SKM-1 (cell line): ENCODE measurements at regions not wholly inside any gene's neighbourhood (a gene's known extent, or its start where the extent isn't known, plus 50 kb on each side); places are given as distances from the start of the nearest gene placed in this dataset.

Experiments used
- DNase-seq: peaks from one replicate; lab custom pipeline; 2025; ENCODE audit not compliant: unreplicated experiment; lab: John Stamatoyannopoulos, UW

DNA sequence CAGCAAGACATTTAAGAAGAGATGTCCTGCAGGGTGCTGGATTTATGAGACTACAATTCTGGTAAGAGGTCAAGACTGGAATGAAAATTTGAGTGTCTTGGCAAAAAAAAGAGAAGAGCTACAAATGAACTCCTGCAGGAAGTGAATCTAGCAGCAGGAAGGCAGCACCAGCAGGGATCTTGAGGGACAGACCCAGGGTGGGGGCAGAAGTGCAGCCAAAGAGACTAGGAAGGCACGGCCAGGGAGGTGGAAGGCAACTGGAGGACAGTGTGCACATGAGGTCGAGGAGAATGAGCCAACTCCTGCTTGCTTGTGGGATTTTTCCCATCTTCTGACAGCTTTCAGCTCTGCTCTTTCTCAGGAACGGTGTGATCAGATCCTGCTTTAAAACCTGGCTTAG is 263.2 kb downstream of the BUD13 start:
- DNase-seq, result no peak

GRCh38 chr11:116507849-116508695 is 264.7 kb downstream of the BUD13 start:
- DNase-seq, result no peak

GRCh38 chr11:116507016-116507415 is 265.8 kb downstream of the BUD13 start:
- no peak for DNase-seq

DNA sequence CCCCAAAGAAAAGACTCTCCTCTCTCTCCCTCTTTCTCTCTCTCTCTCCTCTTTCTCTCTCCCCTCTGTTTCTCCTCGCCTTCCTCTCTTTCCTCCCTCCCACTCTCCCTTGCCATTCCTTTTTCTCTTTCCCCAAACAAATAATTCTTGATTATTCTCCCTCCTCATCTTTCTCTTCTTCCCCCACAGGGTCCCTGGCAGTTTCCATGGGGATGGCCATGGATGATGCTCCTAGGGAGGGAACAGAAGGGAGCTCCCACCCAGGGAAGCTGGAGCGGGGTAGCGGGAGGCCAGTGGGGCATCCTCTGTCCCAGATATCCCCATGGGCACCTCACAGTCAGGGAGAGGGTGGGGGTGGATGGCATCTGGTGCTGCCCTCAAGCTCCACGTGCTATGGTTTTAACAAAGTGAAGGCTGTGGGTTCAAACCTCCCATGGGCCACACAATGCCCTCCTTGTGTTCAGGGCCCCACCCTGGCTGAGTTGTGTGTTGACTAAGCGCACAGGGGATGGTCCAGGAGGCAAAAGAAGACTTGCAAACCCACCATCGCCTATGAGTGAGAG is 266.4 kb downstream of the BUD13 start:
- no peak for DNase-seq

DNA sequence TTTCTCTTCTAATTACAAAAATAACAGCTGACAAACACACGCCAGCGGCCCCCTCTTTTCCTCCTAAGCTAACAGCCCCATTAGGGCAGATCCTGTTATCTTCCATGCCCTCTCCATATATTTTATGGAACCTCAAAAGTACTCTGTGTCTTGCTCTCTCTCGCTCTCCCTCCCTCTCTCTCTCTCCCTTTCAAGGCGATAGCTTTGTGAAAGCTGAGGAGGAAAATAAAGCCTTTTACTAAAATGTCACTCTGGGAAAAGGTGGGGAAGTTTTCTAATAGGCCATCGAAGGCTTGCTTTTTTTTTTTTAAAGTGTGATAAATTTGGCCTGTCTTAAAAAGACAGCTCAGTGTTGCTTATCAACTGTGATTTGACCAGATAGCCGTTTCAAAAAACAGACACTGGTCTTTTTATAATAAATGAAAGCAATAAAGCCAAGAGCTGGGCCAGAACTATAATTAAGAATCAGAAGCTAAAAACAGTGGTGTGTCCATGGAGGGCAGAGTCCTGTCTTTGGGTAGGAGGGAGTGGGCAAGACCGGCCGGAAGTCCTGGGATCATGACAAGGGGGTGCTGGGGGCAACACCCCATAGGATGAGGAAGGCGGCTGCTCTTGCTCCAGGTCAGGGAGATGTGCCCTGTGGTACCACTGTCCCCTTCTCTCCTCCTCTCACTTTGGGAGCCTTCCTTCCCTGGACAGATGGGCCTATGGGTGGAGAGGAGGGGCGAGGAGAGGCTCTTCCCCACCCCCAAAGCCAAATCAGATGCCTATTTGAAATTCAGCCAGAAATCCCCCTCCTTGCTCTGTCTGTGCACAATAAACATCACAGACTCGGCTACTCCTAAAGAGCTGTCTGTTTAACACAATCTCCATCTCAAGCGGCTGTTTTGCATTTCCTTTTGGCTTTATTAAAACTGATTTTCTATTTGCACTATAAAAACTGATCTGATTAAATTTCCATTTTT is 267.2 kb downstream of the BUD13 start:
- no peak for DNase-seq

DNA sequence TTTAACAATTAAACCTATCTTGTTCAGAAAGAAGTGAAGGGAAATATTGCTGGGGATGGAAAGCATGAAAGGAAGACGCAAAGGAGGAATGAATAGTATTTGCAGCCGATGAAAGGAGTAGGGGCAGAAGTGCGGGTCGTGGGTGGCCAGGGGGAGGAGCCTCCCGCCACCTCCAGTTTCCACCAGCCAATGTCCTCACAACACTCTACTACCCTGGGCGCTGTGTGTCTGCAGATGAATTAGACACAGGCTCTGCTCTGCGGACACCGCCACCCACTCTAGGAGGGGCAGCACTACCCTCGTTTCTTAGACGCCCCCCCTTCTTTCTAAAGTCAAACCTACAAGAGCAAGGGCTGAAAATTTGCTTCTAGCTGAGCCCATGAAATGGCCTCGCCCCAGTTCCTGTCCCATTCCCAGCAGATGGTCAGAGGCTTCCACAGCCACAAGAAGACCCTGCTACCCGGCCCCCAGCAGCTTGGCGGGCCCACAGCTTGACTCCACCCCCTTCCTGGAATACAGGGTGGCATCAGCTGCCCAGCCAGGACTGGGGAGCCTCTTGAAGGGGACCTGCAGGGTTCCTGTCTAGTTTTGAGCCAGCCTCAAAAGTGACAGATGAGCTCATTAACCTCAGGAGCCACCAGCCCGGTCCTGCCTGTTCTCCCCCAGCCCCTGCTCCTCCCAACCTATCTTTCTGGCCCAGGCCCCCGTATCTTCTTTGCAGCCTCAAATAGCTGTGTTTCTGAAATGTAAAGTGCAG is 268.1 kb downstream of the BUD13 start:
- DNase-seq, result no peak

GRCh38 chr11:116503216-116504160 is 269.3 kb downstream of the BUD13 start:
- DNase-seq, result no peak

DNA sequence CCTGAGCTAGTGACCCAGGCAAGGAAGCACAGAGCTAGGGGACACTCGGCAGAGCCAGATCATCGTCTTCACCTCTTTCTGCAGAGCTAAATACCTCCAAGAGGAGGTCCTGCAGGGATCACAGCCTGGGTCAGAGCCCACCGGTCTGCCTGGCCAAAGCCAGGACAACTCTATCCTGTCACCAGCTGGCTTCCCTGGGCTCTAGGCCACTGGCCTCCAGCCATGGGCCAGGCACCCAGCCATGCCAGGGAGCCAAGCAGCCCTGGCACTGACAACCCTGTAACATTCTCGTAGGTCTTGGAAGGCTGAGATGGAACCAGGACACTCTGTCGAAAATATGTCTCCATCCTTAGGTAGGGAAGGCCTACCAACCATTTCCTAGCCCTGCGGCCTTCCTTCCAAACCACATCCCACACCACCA is 270.1 kb downstream of the BUD13 start:
- no peak for DNase-seq

GRCh38 chr11:116501728-116502127 is 271.1 kb downstream of the BUD13 start:
- no peak for DNase-seq

- DNase-seq, result no peak
These were observed 271.7 kb downstream of the BUD13 start for GRCh38 chr11:116500947-116501602.

DNA sequence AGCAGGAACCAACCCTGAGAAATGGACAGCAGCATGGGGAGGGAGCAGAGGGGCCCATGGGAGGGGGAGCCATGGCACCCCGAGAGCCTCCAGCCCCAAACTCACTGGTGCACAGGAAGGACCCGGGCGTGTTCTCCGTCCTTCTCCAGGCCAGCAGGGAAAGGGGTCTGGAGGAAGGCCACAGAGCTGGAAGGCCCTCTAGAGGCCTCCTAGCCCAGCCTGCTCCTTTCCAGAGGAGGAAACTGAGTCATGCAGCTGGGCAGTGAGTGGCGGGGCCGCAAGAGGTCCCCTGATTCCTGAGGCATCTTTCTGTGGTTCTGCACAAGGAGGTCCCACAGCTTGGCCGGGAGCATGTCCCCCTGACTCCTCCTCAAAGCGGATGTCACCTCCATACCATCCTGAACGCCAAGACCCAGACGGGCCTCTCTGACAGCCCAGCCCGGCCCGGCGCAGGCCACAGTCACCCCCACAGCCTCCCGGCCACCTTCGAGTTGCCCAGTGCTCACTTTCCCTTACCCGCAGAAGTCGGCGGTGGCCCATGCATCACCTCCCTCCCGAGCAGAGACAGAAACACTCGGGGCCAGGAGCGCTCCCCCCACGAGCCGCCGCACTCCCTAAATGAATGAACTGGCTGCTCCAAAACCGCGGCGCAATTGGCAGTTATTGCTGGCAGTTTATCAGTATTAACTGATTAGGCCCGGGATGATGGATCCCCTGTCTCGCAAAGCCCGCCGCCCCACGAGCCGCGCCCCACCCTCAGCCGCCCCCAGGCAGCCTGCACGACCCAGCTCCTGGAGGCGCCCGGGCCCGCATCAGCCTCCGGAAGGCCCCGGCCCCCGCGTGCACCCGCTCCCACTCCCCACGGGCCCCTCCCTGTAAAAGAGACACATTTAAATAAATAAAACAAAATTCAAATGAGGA is 272.5 kb downstream of the BUD13 start:
- DNase-seq, result no peak

- DNase-seq, result peak; percentile 8
These were observed 273.3 kb downstream of the BUD13 start for GRCh38 chr11:116499396-116500003.

- no peak for DNase-seq
These were observed 274.6 kb downstream of the BUD13 start for GRCh38 chr11:116498161-116498560.

DNA sequence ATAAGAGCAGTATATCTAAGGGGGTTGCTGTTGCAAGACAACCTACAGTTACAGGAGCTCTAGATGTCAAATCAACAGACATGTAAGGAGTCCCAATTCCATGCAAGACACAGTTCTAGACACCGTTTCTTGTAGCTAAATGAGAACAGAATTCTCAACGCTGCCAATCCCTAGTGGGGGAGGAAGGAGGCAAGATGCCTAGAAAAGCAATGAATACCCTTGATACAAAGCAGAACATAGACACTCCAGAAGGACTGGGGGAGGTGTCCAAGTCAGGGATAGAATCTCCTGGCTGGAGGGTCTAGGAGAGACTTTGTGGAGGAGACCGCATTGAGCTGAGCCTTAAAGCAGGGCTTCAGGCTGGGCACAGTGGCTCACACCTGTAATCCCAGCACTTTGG is 280.2 kb downstream of the BUD13 start:
- DNase-seq, result no peak

DNA sequence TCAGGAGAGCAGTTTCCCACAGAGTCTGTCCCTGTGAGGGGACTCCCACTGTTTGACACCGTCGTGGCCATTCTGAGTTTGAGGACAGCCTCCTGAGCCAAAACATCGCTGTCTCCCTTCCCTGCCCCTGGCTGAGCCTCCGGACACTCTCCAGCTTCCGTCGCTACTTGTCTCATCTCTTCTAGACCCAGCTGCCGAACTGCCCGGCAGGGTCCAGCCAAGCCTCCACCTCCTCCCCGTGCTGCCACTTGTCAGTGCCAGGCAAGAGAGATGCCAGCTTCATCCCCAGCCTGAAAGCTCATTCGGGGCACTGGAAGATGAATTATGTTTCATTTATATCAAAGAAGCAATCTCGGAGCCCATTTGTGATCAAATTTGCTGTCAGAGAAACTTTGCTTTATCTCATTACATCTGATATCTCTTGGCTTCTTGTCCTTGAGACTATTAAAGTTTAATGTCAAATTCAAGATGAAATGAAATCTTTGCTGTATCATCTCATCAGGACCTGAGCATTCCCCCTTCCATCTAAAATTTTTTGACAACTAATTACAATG is 283.9 kb downstream of the BUD13 start:
- no peak for DNase-seq

GRCh38 chr11:116485425-116485824 is 287.4 kb downstream of the BUD13 start:
- DNase-seq, result no peak

GRCh38 chr11:116482716-116483115 is 290.1 kb downstream of the BUD13 start:
- no peak for DNase-seq
